KMS-11 (cell line): ENCODE measurements at regions not wholly inside any gene's neighbourhood (a gene's known extent, or its start where the extent isn't known, plus 50 kb on each side); places are given as distances from the start of the nearest gene placed in this dataset.

Experiments
- H2AFZ ChIP-seq: fragments of 200-600 bp; sonication (generic); 2 replicates; pipeline ENCODE4 v1.6.1; 2016; ENCODE audit warnings: antibody characterized with exemption, mixed run types, low read depth
- H3K27ac ChIP-seq: fragments of 200-600 bp; sonication (generic); 2 replicates; pipeline ENCODE4 v1.6.1; 2016; ENCODE audit warnings: mild to moderate bottlenecking, mixed run types
- H3K27me3 ChIP-seq: fragments of 200-600 bp; sonication (generic); 2 replicates; pipeline ENCODE4 v1.6.1; 2017; ENCODE audit warnings: mild to moderate bottlenecking, low read depth, mixed run types, moderate library complexity; ENCODE audit not compliant: insufficient read depth
- H3K36me3 ChIP-seq: fragments of 200-600 bp; sonication (generic); 2 replicates; pipeline ENCODE4 v1.6.1; 2017; ENCODE audit warnings: mild to moderate bottlenecking, mixed run types; ENCODE audit not compliant: insufficient read depth
- H3K4me1 ChIP-seq: fragments of 200-600 bp; sonication (generic); 2 replicates; pipeline ENCODE4 v1.6.1; 2016; ENCODE audit warnings: mild to moderate bottlenecking, low read depth, mixed run types; ENCODE audit not compliant: poor library complexity, severe bottlenecking
- H3K4me2 ChIP-seq: fragments of 200-600 bp; sonication (generic); 2 replicates; pipeline ENCODE4 v1.7.0; 2016; ENCODE audit warnings: mild to moderate bottlenecking, mixed run types
- H3K4me3 ChIP-seq: fragments of 200-600 bp; sonication (generic); IDR thresholded peaks from 2 replicates; pipeline ENCODE4 v1.6.1; 2017; ENCODE audit warnings: low read depth, low read length, mixed read lengths; ENCODE audit not compliant: insufficient read depth
- H3K79me2 ChIP-seq: fragments of 200-600 bp; sonication (generic); 2 replicates; pipeline ENCODE4 v1.6.1; 2016; ENCODE audit warnings: low read depth, mixed run types; ENCODE audit not compliant: insufficient read depth
- H3K9ac ChIP-seq: fragments of 200-600 bp; sonication (generic); 2 replicates; pipeline ENCODE4 v1.6.1; 2016; ENCODE audit warnings: mild to moderate bottlenecking, mixed run types
- H4K20me1 ChIP-seq: fragments of 200-600 bp; sonication (generic); 2 replicates; pipeline ENCODE4 v1.6.1; 2016; ENCODE audit warnings: mild to moderate bottlenecking, mixed run types; ENCODE audit not compliant: insufficient read depth
- CTCF ChIP-seq: fragments of 200-600 bp; sonication (generic); conservative IDR thresholded peaks from 2 replicates; pipeline ENCODE4 v1.6.1; 2017; ENCODE audit warnings: low read depth, mild to moderate bottlenecking, antibody characterized with exemption, low read length, moderate library complexity, mixed read lengths

GRCh38 chr6:23045280-23045679 lies 475.9 kb downstream of the HDGFL1 start:
- H3K36me3 ChIP-seq: no peaks in the 10 kb centered on the region
- H3K79me2 ChIP-seq: no peaks in the 10 kb centered on the region
- no peak overlapping the region for H3K4me2 ChIP-seq
- H2AFZ ChIP-seq: no peak overlapping the region
- no peak for TF ChIP-seq CTCF
- no peaks in the 10 kb centered on the region for H3K4me1 ChIP-seq
- H3K4me3 ChIP-seq: no peak overlapping the region
- no peak overlapping the region for H3K9ac ChIP-seq
- no peaks in the 10 kb centered on the region for H4K20me1 ChIP-seq
- H3K27ac ChIP-seq: no peak overlapping the region
- no peaks in the 10 kb centered on the region for H3K27me3 ChIP-seq

GRCh38 chr6:23055523-23055922 lies 486.2 kb downstream of the HDGFL1 start:
- H3K27ac ChIP-seq: no peak overlapping the region
- no peaks in the 10 kb centered on the region for H3K79me2 ChIP-seq
- no peaks in the 10 kb centered on the region for H4K20me1 ChIP-seq
- H3K4me1 ChIP-seq: no peaks in the 10 kb centered on the region
- no peak overlapping the region for H3K4me3 ChIP-seq
- no peaks in the 10 kb centered on the region; the same call in 1 of the 2 replicates for H3K36me3 ChIP-seq
- no peak overlapping the region for H3K9ac ChIP-seq
- no peak overlapping the region for H3K4me2 ChIP-seq
- H3K27me3 ChIP-seq: no peaks in the 10 kb centered on the region
- TF ChIP-seq CTCF: no peak
- H2AFZ ChIP-seq: no peak overlapping the region

GRCh38 chr6:23073821-23074220 lies 504.5 kb downstream of the HDGFL1 start:
- H3K79me2 ChIP-seq: no peaks in the 10 kb centered on the region
- TF ChIP-seq CTCF: no peak

GRCh38 chr6:23077772-23078171 lies 508.4 kb downstream of the HDGFL1 start:
- no peaks in the 10 kb centered on the region for H3K27me3 ChIP-seq
- no peak for TF ChIP-seq CTCF
- H3K4me1 ChIP-seq: no peaks in the 10 kb centered on the region
- H3K79me2 ChIP-seq: no peaks in the 10 kb centered on the region
- H3K4me2 ChIP-seq: no peak overlapping the region
- H3K36me3 ChIP-seq: no peaks in the 10 kb centered on the region
- H3K4me3 ChIP-seq: no peak overlapping the region
- H2AFZ ChIP-seq: no peak overlapping the region
- no peak overlapping the region for H3K27ac ChIP-seq
- H4K20me1 ChIP-seq: no peaks in the 10 kb centered on the region
- H3K9ac ChIP-seq: no peak overlapping the region

More at GRCh38 chr6:23073821-23074220, 504.5 kb downstream of the HDGFL1 start:
- H3K27ac ChIP-seq: no peak overlapping the region
- H3K4me3 ChIP-seq: no peak overlapping the region
- H3K36me3 ChIP-seq: no peaks in the 10 kb centered on the region
- no peak overlapping the region for H3K4me2 ChIP-seq
- no peak overlapping the region for H2AFZ ChIP-seq
- H3K27me3 ChIP-seq: no peaks in the 10 kb centered on the region
- no peak overlapping the region for H3K9ac ChIP-seq
- H4K20me1 ChIP-seq: no peaks in the 10 kb centered on the region
- no peaks in the 10 kb centered on the region for H3K4me1 ChIP-seq

GRCh38 chr6:23081701-23082100 lies 512.3 kb downstream of the HDGFL1 start:
- Histone ChIP-seq H3K27ac (no peak overlapping the region), H3K27me3 (no peaks in the 10 kb centered on the region), H3K79me2 (no peaks in the 10 kb centered on the region), H3K4me3 (no peak overlapping the region), H3K9ac (no peak overlapping the region), H3K4me1 (no peaks in the 10 kb centered on the region), H4K20me1 (no peaks in the 10 kb centered on the region), H3K4me2 (no peak overlapping the region), H2AFZ (no peak overlapping the region), H3K36me3 (no peaks in the 10 kb centered on the region)
- no peak for TF ChIP-seq CTCF
